Germinal center (tissue), 1 donor: ENCODE measurements at regions not wholly inside any gene's neighbourhood (a gene's known extent, or its start where the extent isn't known, plus 50 kb on each side); places are given as distances from the start of the nearest gene placed in this dataset.

ENCODE experiments used
- DNase-seq: peaks from one replicate; pipeline ENCODE4 v3.0.0; 2012; ENCODE audit warnings: mixed read lengths, low spot score

GRCh38 chr2:153004627-153005026, 286.2 kb downstream of the ARL6IP6 start:
- no peak for DNase-seq

- no peak for DNase-seq
Measured at GRCh38 chr2:152974146-152974545, 255.7 kb downstream of the ARL6IP6 start.

- no peak for DNase-seq
Measured at GRCh38 chr2:152971685-152972084, 253.3 kb downstream of the ARL6IP6 start.

- no peak for DNase-seq
Measured at GRCh38 chr2:152962446-152962845, 244.0 kb downstream of the ARL6IP6 start.

- DNase-seq, result no peak
Measured at GRCh38 chr2:152961351-152961750, 242.9 kb downstream of the ARL6IP6 start.

GRCh38 chr2:152950126-152950525, 231.7 kb downstream of the ARL6IP6 start:
- DNase-seq, result no peak

GRCh38 chr2:152944099-152944498, 225.7 kb downstream of the ARL6IP6 start:
- DNase-seq, result no peak

- DNase-seq, result no peak
Measured at GRCh38 chr2:152942940-152943440, 224.6 kb downstream of the ARL6IP6 start.

GRCh38 chr2:152930501-152930900, 212.1 kb downstream of the ARL6IP6 start:
- no peak for DNase-seq

- DNase-seq, result no peak
Measured at GRCh38 chr2:152929628-152930027, 211.2 kb downstream of the ARL6IP6 start.

GRCh38 chr2:152925547-152926448, 207.4 kb downstream of the ARL6IP6 start:
- DNase-seq, result peak; percentile 21

GRCh38 chr2:152924722-152925121, 206.3 kb downstream of the ARL6IP6 start:
- no peak for DNase-seq

- DNase-seq, result no peak
Measured at GRCh38 chr2:152924219-152924618, 205.8 kb downstream of the ARL6IP6 start.

- DNase-seq, result no peak
Measured at GRCh38 chr2:152920846-152921245, 202.4 kb downstream of the ARL6IP6 start.

GRCh38 chr2:152910970-152911369, 192.6 kb downstream of the ARL6IP6 start:
- DNase-seq, result no peak

- DNase-seq, result no peak
Measured at GRCh38 chr2:152907046-152907445, 188.6 kb downstream of the ARL6IP6 start.

GRCh38 chr2:152894051-152894450, 175.6 kb downstream of the ARL6IP6 start:
- DNase-seq, result no peak

GRCh38 chr2:152890736-152891135, 172.3 kb downstream of the ARL6IP6 start:
- no peak for DNase-seq

GRCh38 chr2:152883951-152884487, 165.6 kb downstream of the ARL6IP6 start:
- DNase-seq, result no peak

GRCh38 chr2:152881527-152881926, 163.1 kb downstream of the ARL6IP6 start:
- DNase-seq, result no peak

GRCh38 chr2:152879275-152879674, 160.9 kb downstream of the ARL6IP6 start:
- DNase-seq, result no peak

- DNase-seq, result no peak
Measured at GRCh38 chr2:152875701-152876695, 157.6 kb downstream of the ARL6IP6 start.
